ENCODE measurements at regions not wholly inside any gene's neighbourhood (a gene's known extent, or its start where the extent isn't known, plus 50 kb on each side); places are given as distances from the start of the nearest gene placed in this dataset.

DNA sequence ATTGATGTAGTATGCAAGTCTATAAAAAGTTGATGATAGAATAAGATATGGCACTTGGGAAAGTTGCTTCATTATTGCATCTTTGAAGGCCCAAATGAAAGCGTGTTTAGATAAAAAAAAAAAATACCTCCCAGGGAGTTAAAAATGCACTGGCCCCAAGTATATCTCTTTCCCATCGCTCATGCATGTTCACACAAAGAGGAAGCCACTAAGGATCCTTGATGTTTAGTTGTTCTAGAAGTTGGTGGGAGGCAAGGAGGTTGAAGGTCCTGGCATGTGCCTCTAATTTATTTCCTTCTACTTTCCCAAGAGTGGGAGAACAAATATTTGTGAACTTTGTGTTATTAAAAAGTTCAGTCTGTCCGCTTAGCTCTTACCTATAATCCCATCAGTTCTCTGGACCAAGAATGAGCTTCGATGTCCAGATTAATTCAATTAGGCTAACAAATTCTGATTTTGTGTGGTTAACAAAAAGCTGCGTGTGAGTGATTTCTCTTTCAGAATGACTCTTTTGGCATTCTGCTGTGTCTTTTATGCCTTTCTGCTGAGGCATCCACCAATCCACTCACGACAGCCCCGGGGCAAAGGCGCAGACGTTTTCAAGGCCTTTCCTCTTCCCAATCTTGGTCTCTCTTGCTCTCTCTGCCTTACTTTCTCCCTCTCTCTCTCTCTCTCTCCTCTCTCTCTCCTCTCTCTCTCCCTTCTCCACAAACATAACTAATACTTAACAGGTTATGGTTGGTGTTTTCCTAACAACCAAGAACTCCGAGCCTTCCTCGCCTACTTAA, 135.1 kb upstream of the ERCC6L2 start:
- Histone ChIP-seq H2AK9ac (replicated peaks; ENCODE audit: low read depth, low read length, poor library complexity) (no peak overlapping the region), H3K4me1 (ENCODE audit: control insufficient read depth, insufficient read depth, low read length) (peaks cover 4% of the 10 kb centered on the region; the same call in 1 of the 2 replicates), H3K27me3 (ENCODE audit: control insufficient read depth, insufficient read depth, low read length) (peaks cover 5% of the 10 kb centered on the region), H3K9me3 (ENCODE audit: control insufficient read depth, insufficient read depth, low read length) (no peaks in the 10 kb centered on the region), H3K36me3 (ENCODE audit: control insufficient read depth, insufficient read depth, low read length) (no peaks in the 10 kb centered on the region), H3K79me1 (ENCODE audit: low read depth in 1 of 2, low read length in 2 of 2) (no peaks in the 10 kb centered on the region), H3K4ac (ENCODE audit: low read depth, low read length) (no peak overlapping the region), H2BK20ac (ENCODE audit: low read depth, low read length) (no peak overlapping the region), H3K9ac (ENCODE audit: low read depth, low read length) (no peak overlapping the region), H4K91ac (ENCODE audit: insufficient read depth, low read depth, low read length) (no peak overlapping the region), H2BK15ac (ENCODE audit: low read depth, low read length) (no peak overlapping the region), H4K20me1 (ENCODE audit: insufficient read depth, low read length) (no peaks in the 10 kb centered on the region), H4K5ac (ENCODE audit: low read depth, low read length) (no peak overlapping the region), H2BK5ac (ENCODE audit: low read depth, low read length, poor library complexity, severe bottlenecking) (no peak overlapping the region), H3K14ac (replicated peaks; ENCODE audit: low read depth, low read length) (no peak overlapping the region), H2BK120ac (ENCODE audit: low read depth, low read length) (no peak overlapping the region), H3K27ac (ENCODE audit: insufficient read depth, low read length) (no peak overlapping the region), H4K8ac (ENCODE audit: low read depth in 2 of 2, low read length in 2 of 2) (no peak overlapping the region), H3K56ac (ENCODE audit: extremely low read depth, insufficient read depth, low read length) (no peak overlapping the region), H3K4me2 (ENCODE audit: low read depth, low read length) (no peak overlapping the region), H2AK5ac (ENCODE audit: low read depth, low read length) (no peak overlapping the region), H3K18ac (ENCODE audit: low read depth, low read length) (no peak overlapping the region), H3K23ac (ENCODE audit: low read depth, low read length) (no peak overlapping the region), H3K9me1 (ENCODE audit: insufficient read depth, low read length) (no peaks in the 10 kb centered on the region), H2AFZ (replicated peaks; ENCODE audit: low read length, poor library complexity) (no peak overlapping the region), H3K4me3 (ENCODE audit: insufficient read depth, low read depth, low read length) (no peak overlapping the region)
- in situ Hi-C loops (cut with MboI; ENCODE audit: low sequenced_read_pairs): loop anchor here (25.0 kb wide), 1 partner anchor 472 kb away; no protein-coding TSS in a partner anchor
- no peak for DNase-seq
- POLR2A ChIA-PET (ENCODE audit: unreplicated experiment): no interaction called here
- intact Hi-C loops (cut with micrococcal nuclease): no loop called here
- CTCF ChIA-PET: interaction anchor here (0.7 kb wide), 2 partner anchors 87 to 467 kb away, joined by 4 read pairs; no protein-coding TSS in a partner anchor
- no peak for TF ChIP-seq CEBPB (IDR thresholded peaks at IDR 0.05; ENCODE audit: low read depth, low read length)
- ATAC-seq (ENCODE audit: low read depth): no peak
- dilution Hi-C loops (cut with HindIII; ENCODE audit: low sequenced_read_pairs, unreplicated experiment): no loop called here
- no CpG with 5 or more reads among the region's 11 CpGs for WGBS, 2 experiments (ENCODE audit: extremely low coverage in 2 of 2, insufficient read length in 1 of 2)
- BruUV-seq (replicated peaks): no TSS peak
